ENCODE measurements at regions not wholly inside any gene's neighbourhood (a gene's known extent, or its start where the extent isn't known, plus 50 kb on each side); places are given as distances from the start of the nearest gene placed in this dataset.
"Not testable (repeated sequence)": the region's sequence is repeated elsewhere in the genome, so short reads cannot be mapped to it uniquely, and the experiment has no call there.

- DNase-seq (ENCODE audit: low read depth) = no peak
These were observed 109.0 kb upstream of the TAS2R1 start for GRCh38 chr5:9739135-9739534.

GRCh38 chr5:9737265-9737664 is 107.1 kb upstream of the TAS2R1 start:
- no peak for DNase-seq (ENCODE audit: low read depth)

- no peak for DNase-seq (ENCODE audit: low read depth)
These were observed 103.3 kb upstream of the TAS2R1 start for GRCh38 chr5:9733486-9733885.

GRCh38 chr5:9731159-9731558 is 101.0 kb upstream of the TAS2R1 start:
- DNase-seq (ENCODE audit: low read depth) = no peak

GRCh38 chr5:9728261-9728660 is 98.1 kb upstream of the TAS2R1 start:
- no peak for DNase-seq (ENCODE audit: low read depth)

- no peak for DNase-seq (ENCODE audit: low read depth)
These were observed 96.8 kb upstream of the TAS2R1 start for GRCh38 chr5:9726931-9727330.

GRCh38 chr5:9725265-9725664 is 95.1 kb upstream of the TAS2R1 start:
- not testable (repeated sequence) for DNase-seq (ENCODE audit: low read depth)

GRCh38 chr5:9724707-9725106 is 94.6 kb upstream of the TAS2R1 start:
- no peak for DNase-seq (ENCODE audit: low read depth)

- no peak for DNase-seq (ENCODE audit: low read depth)
These were observed 92.5 kb upstream of the TAS2R1 start for GRCh38 chr5:9722601-9723180.

- no peak for DNase-seq (ENCODE audit: low read depth)
These were observed 91.0 kb upstream of the TAS2R1 start for GRCh38 chr5:9721161-9721560.

GRCh38 chr5:9720361-9720760 is 90.2 kb upstream of the TAS2R1 start:
- DNase-seq (ENCODE audit: low read depth) = no peak

- DNase-seq (ENCODE audit: low read depth) = no peak
These were observed 86.7 kb upstream of the TAS2R1 start for GRCh38 chr5:9716838-9717281.

- no peak for DNase-seq (ENCODE audit: low read depth)
These were observed 85.8 kb upstream of the TAS2R1 start for GRCh38 chr5:9715891-9716335.

GRCh38 chr5:9713959-9714586 is 83.9 kb upstream of the TAS2R1 start:
- DNase-seq (ENCODE audit: low read depth) = no peak

GRCh38 chr5:9713356-9713755 is 83.2 kb upstream of the TAS2R1 start:
- DNase-seq (ENCODE audit: low read depth) = no peak

GRCh38 chr5:9712911-9713310 is 82.8 kb upstream of the TAS2R1 start:
- no peak for DNase-seq (ENCODE audit: low read depth)

- DNase-seq (ENCODE audit: low read depth) = no peak
These were observed 82.4 kb upstream of the TAS2R1 start for GRCh38 chr5:9712506-9712905.

GRCh38 chr5:9710069-9710468 is 79.9 kb upstream of the TAS2R1 start:
- no peak for DNase-seq (ENCODE audit: low read depth)

- no peak for DNase-seq (ENCODE audit: low read depth)
These were observed 77.7 kb upstream of the TAS2R1 start for GRCh38 chr5:9707732-9708462.

GRCh38 chr5:9699681-9700080 is 69.5 kb upstream of the TAS2R1 start:
- DNase-seq (ENCODE audit: low read depth) = no peak

GRCh38 chr5:9698841-9699240 is 68.7 kb upstream of the TAS2R1 start:
- no peak for DNase-seq (ENCODE audit: low read depth)

GRCh38 chr5:9698125-9698826 is 68.1 kb upstream of the TAS2R1 start:
- no peak for DNase-seq (ENCODE audit: low read depth)

GRCh38 chr5:9692576-9692975 is 62.4 kb upstream of the TAS2R1 start:
- DNase-seq (ENCODE audit: low read depth) = no peak

All from Daoy (cell line).